ENCODE measurements at regions not wholly inside any gene's neighbourhood (a gene's known extent, or its start where the extent isn't known, plus 50 kb on each side); places are given as distances from the start of the nearest gene placed in this dataset.
"Not testable (repeated sequence)": the region's sequence is repeated elsewhere in the genome, so short reads cannot be mapped to it uniquely, and the experiment has no call there.

DNA sequence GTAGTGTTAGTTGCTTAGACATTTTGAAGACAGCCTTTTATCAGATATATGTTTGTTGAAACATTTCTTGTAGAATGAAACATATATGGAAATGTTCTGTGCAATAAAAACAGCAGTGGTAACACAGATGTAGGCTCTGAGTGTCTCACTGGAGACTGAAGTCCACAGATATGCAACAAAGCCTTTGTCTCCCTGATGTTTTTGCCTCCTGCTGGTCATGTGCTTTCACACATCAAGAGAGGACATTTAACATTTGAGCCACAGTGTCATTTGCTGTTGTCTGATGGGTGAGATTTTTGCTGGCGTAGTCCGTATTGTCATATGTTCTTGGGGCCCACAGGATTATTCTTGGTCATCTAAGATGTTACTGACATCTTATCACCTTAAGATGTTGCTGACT is 161.4 kb downstream of the CCDC74A start:
- TF ChIP-seq TAF1 (IDR thresholded peaks at IDR 0.05; ENCODE audit: borderline replicate concordance, low read depth, low read length); POLR2A (IDR thresholded peaks at IDR 0.05; ENCODE audit: low read depth, low read length); POLR2AphosphoS5 (IDR thresholded peaks at IDR 0.05; ENCODE audit: low read depth, low read length): not testable (repeated sequence)
